ENCODE measurements at regions not wholly inside any gene's neighbourhood (a gene's known extent, or its start where the extent isn't known, plus 50 kb on each side); places are given as distances from the start of the nearest gene placed in this dataset. TPM values are rescaled to one million over a fixed set of nuclear protein-coding genes. Genes with fewer than 3 reads are reported as not detected.

DNA sequence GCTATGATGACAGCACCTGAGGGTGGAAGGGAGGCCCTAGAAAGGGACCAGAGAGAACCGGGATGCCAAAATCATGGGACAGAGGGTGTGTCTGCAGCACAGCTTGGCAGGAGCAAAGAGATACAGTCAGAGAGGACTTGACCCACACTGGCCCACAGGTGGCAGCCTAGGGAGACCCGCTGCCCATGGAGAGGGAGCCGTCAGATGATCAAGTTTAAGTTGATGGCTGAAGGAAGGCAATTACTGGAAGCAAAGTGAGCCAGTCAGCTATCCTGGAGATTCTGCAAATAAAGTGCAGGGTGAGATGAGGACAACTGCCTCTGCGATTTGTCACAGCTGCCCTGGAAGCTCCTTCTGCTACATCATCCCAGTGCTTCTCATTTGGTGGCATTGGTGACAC, 74.0 kb downstream of the CMPK2 start:
- H3K4me3 Mint-ChIP-seq = no peak overlapping the region
- H3K36me3 Mint-ChIP-seq = no peaks in the 10 kb centered on the region
- ATAC-seq (ENCODE audit: low read depth) = no peak

DNA sequence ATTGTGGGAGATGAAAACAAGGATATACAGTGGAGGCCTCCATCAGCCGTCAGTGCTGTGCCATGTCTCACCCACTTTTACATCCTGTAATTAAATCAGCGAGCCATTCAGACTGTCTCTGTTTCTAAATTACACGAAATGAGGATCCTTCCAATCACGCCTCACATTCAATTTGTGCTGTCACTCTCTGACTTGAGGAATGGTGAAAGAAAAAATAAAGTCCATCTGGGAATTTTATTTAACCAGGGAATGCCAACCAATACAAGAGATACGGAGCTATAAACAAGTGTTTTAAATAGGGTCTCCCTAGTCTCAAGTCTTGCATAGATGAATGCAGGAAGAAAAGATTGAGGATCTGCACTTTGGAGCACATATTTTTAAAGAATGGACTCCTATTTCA, 72.8 kb downstream of the CMPK2 start:
- POLR2A ChIA-PET = no interaction called here
- DNase-seq = no peak
- H3K27me3 Mint-ChIP-seq = peaks cover 22% of the 10 kb centered on the region
- H3K27ac Mint-ChIP-seq = no peak overlapping the region
- no peaks in the 10 kb centered on the region for H3K9me3 Mint-ChIP-seq
- no peaks in the 10 kb centered on the region for H3K4me1 Mint-ChIP-seq
- no peak overlapping the region for H3K4me3 Mint-ChIP-seq
- no peak for ATAC-seq (ENCODE audit: low read depth)
- no peaks in the 10 kb centered on the region for H3K36me3 Mint-ChIP-seq

More for the DNA sequence above, 74.0 kb downstream of the CMPK2 start:
- no peak for DNase-seq
- Mint-ChIP-seq H3K27ac (no peak overlapping the region), H3K4me1 (no peaks in the 10 kb centered on the region), H3K9me3 (no peaks in the 10 kb centered on the region), H3K27me3 (peaks cover 23% of the 10 kb centered on the region)
- POLR2A ChIA-PET = no interaction called here

DNA sequence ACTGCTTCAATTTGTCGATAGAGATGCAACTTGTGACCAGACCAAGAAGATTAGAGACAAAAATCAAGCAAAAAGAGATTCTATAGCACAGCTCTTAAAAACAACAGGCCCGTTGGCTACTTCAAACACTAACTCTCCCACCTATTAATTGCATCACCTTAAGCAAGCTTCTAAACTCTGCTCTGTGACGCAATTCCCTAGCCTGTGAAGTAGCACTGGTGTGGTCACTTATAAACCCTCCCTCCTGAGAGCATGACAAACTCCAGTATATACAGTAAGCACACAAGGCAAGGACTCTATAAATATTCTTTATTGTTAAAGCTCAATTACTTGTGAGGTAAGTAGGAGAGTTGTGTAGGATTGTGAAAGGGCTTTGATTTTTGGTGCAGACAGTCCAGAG, 72.3 kb downstream of the CMPK2 start:
- Mint-ChIP-seq H3K36me3 (no peaks in the 10 kb centered on the region), H3K4me3 (no peak overlapping the region), H3K27me3 (peaks cover 19% of the 10 kb centered on the region), H3K27ac (no peak overlapping the region), H3K9me3 (no peaks in the 10 kb centered on the region), H3K4me1 (no peaks in the 10 kb centered on the region)
- DNase-seq (no peak), ATAC-seq (ENCODE audit: low read depth) (no peak)
- POLR2A ChIA-PET = no interaction called here

DNA sequence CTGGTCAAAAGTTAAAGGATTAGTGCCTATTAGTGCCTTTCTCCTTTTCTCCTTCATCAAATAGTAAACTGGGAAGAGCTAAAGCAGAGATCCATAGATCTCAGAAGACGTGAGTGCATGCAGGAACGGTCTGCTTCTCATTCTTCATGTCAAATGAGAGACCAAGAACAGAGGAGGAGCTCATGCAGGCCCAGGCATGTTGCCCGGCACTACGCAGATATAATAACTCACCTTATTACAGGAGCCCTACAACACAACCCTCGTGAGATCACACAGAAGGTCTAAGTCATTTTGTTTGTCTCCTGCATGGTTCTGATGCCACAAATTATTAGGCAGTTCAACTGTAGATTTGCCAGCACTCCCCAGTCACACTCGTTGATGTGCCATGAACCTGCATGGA, 71.8 kb downstream of the CMPK2 start:
- H3K36me3 Mint-ChIP-seq = no peaks in the 10 kb centered on the region
- POLR2A ChIA-PET = no interaction called here
- H3K9me3 Mint-ChIP-seq = no peaks in the 10 kb centered on the region
- ATAC-seq (ENCODE audit: low read depth) = no peak
- no peak for DNase-seq
- no peak overlapping the region for H3K4me3 Mint-ChIP-seq
- H3K27me3 Mint-ChIP-seq = peaks cover 16% of the 10 kb centered on the region
- no peak overlapping the region for H3K27ac Mint-ChIP-seq
- no peaks in the 10 kb centered on the region for H3K4me1 Mint-ChIP-seq

DNA sequence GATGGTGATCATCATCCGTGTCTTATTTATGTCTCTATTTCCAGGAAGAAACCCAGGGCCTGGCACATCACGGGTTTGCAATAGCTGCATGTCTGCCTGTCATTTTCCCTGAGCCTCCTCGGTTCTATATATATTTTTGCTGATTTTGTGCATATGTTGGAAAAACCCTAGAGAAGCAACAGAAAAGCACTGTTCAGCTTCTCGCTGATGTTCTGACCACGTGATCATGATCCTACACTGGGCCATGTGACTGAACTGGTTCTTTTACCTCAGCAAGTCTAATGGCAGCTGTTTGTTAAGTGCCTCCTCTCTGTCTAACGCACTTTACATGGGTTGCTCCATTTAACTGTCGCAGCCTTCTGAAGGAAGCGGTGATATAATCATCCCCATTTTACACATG, 71.3 kb downstream of the CMPK2 start:
- Mint-ChIP-seq H3K4me1 (no peaks in the 10 kb centered on the region), H3K4me3 (no peak overlapping the region), H3K27me3 (peaks cover 13% of the 10 kb centered on the region), H3K9me3 (no peaks in the 10 kb centered on the region), H3K36me3 (no peaks in the 10 kb centered on the region), H3K27ac (no peak overlapping the region)
- no peak for DNase-seq
- POLR2A ChIA-PET = no interaction called here
- no peak for ATAC-seq (ENCODE audit: low read depth)

Small RNAs in the stretch of these regions (microRNA-seq; reads per million reads assigned to microRNA genes)
- gene MIR7158 (not detected), gene MIR7515 (not detected)
